ENCODE measurements at regions not wholly inside any gene's neighbourhood (a gene's known extent, or its start where the extent isn't known, plus 50 kb on each side); places are given as distances from the start of the nearest gene placed in this dataset.

GRCh38 chr4:42750856-42751255, 94.0 kb upstream of the ATP8A1 start:
- no peak for TF ChIP-seq CTCF (conservative IDR thresholded peaks at IDR 0.05)
- no peak for TF ChIP-seq EZH2 (IDR thresholded peaks at IDR 0.05; ENCODE audit: low read depth)
